ENCODE measurements at regions not wholly inside any gene's neighbourhood (a gene's known extent, or its start where the extent isn't known, plus 50 kb on each side); places are given as distances from the start of the nearest gene placed in this dataset.

- DNase-seq (no peak), ATAC-seq (no peak)
- ChIA-PET CTCF (interaction anchor here (0.7 kb wide), 1 partner anchor 64 kb away, joined by 3 read pairs; no protein-coding TSS in a partner anchor), POLR2A (no interaction called here)
- Histone ChIP-seq H3K9me3 (ENCODE audit: control insufficient read depth in 2 of 3, low read length in 3 of 3) (no peaks in the 10 kb centered on the region), H3K4me3 (ENCODE audit: low read length) (no peak overlapping the region), H3K27me3 (ENCODE audit: control insufficient read depth in 2 of 2, insufficient read depth in 2 of 2, low read length in 2 of 2) (no peaks in the 10 kb centered on the region), H3K4me1 (ENCODE audit: control insufficient read depth in 2 of 2, insufficient read depth in 2 of 2, low read length in 2 of 2) (no peaks in the 10 kb centered on the region), H3K27ac (ENCODE audit: low read depth, low read length) (no peak overlapping the region), H3K36me3 (ENCODE audit: control insufficient read depth in 2 of 3, insufficient read depth in 3 of 3, low read length in 3 of 3) (no peaks in the 10 kb centered on the region)
- Mint-ChIP-seq H3K27ac (no peak overlapping the region), H3K36me3 (no peaks in the 10 kb centered on the region), H3K4me3 (no peak overlapping the region), H3K4me1 (no peaks in the 10 kb centered on the region), H3K27me3 (peaks cover 8 to 28% (median 10%) of the 10 kb centered on the region in 5 donors), H3K9me3 (no peaks in the 10 kb centered on the region)
- intact Hi-C loops (cut with micrococcal nuclease): loop anchor here in 1 of 2 donors (5.0 kb wide), 1 partner anchor 42 kb away; no protein-coding TSS in a partner anchor
Measured at GRCh38 chr1:119285482-119285881, 83.1 kb upstream of the HAO2 start.

- Mint-ChIP-seq H3K36me3 (no peaks in the 10 kb centered on the region), H3K27ac (no peak overlapping the region), H3K4me3 (no peak overlapping the region), H3K27me3 (peaks cover 8 to 34% (median 15%) of the 10 kb centered on the region in 5 donors), H3K4me1 (no peaks in the 10 kb centered on the region), H3K9me3 (no peaks in the 10 kb centered on the region)
- Histone ChIP-seq H3K36me3 (ENCODE audit: control insufficient read depth in 2 of 3, insufficient read depth in 3 of 3, low read length in 3 of 3) (no peaks in the 10 kb centered on the region), H3K27ac (ENCODE audit: low read depth, low read length) (no peak overlapping the region), H3K4me3 (ENCODE audit: low read length) (no peak overlapping the region), H3K4me1 (ENCODE audit: control insufficient read depth in 2 of 2, insufficient read depth in 2 of 2, low read length in 2 of 2) (no peaks in the 10 kb centered on the region), H3K9me3 (ENCODE audit: control insufficient read depth in 2 of 3, low read length in 3 of 3) (no peaks in the 10 kb centered on the region), H3K27me3 (ENCODE audit: control insufficient read depth in 2 of 2, insufficient read depth in 2 of 2, low read length in 2 of 2) (no peaks in the 10 kb centered on the region)
- ATAC-seq (no peak), DNase-seq (peak in 6 of 9 donors; percentile 9 to 30 (median 19))
- ChIA-PET CTCF (interaction anchor here (1.0 kb wide), 1 partner anchor 13 kb away, joined by 3 read pairs; no protein-coding TSS in a partner anchor), POLR2A (no interaction called here)
- intact Hi-C loops (cut with micrococcal nuclease): loop anchor here (1.0 to 5.0 kb wide), 4 partner anchors 41 to 389 kb away; no protein-coding TSS in a partner anchor
Measured at GRCh38 chr1:119286587-119287181, 81.9 kb upstream of the HAO2 start.

- no peaks in the 10 kb centered on the region for H3K4me1 Mint-ChIP-seq
Measured at GRCh38 chr1:119288751-119289150, 79.8 kb upstream of the HAO2 start.

GRCh38 chr1:119290297-119290696 lies 78.3 kb upstream of the HAO2 start:
- intact Hi-C loops (cut with micrococcal nuclease): no loop called here
- Mint-ChIP-seq H3K27me3 (peaks cover 5 to 49% (median 13%) of the 10 kb centered on the region in 5 donors), H3K9me3 (no peaks in the 10 kb centered on the region), H3K4me1 (peaks cover 0 to 14% (median 12%) of the 10 kb centered on the region in 7 donors), H3K4me3 (no peak overlapping the region), H3K36me3 (no peaks in the 10 kb centered on the region), H3K27ac (no peak overlapping the region)
- Histone ChIP-seq H3K27ac (ENCODE audit: low read depth, low read length) (no peak overlapping the region), H3K36me3 (ENCODE audit: control insufficient read depth in 2 of 3, insufficient read depth in 3 of 3, low read length in 3 of 3) (no peaks in the 10 kb centered on the region), H3K4me1 (ENCODE audit: control insufficient read depth in 2 of 2, insufficient read depth in 2 of 2, low read length in 2 of 2) (peaks cover 0 to 11% of the 10 kb centered on the region in 2 donors), H3K4me3 (ENCODE audit: low read length) (no peak overlapping the region), H3K9me3 (ENCODE audit: control insufficient read depth in 2 of 3, low read length in 3 of 3) (no peaks in the 10 kb centered on the region), H3K27me3 (ENCODE audit: control insufficient read depth in 2 of 2, insufficient read depth in 2 of 2, low read length in 2 of 2) (no peaks in the 10 kb centered on the region)
- CTCF ChIA-PET: no interaction called here
- POLR2A ChIA-PET: no interaction called here
- no peak for DNase-seq
- ATAC-seq: no peak

More at GRCh38 chr1:119288751-119289150, 79.8 kb upstream of the HAO2 start:
- no peak overlapping the region for H3K27ac Mint-ChIP-seq
- Histone ChIP-seq H3K27me3 (ENCODE audit: control insufficient read depth in 2 of 2, insufficient read depth in 2 of 2, low read length in 2 of 2) (no peaks in the 10 kb centered on the region), H3K4me1 (ENCODE audit: control insufficient read depth in 2 of 2, insufficient read depth in 2 of 2, low read length in 2 of 2) (no peaks in the 10 kb centered on the region), H3K27ac (ENCODE audit: low read depth, low read length) (no peak overlapping the region), H3K9me3 (ENCODE audit: control insufficient read depth in 2 of 3, low read length in 3 of 3) (no peaks in the 10 kb centered on the region), H3K4me3 (ENCODE audit: low read length) (no peak overlapping the region), H3K36me3 (ENCODE audit: control insufficient read depth in 2 of 3, insufficient read depth in 3 of 3, low read length in 3 of 3) (no peaks in the 10 kb centered on the region)
- no peaks in the 10 kb centered on the region for H3K36me3 Mint-ChIP-seq
- CTCF ChIA-PET: no interaction called here
- ATAC-seq: no peak
- intact Hi-C loops (cut with micrococcal nuclease): loop anchor here in 1 of 2 donors (5.0 kb wide), 1 partner anchor 39 kb away; no protein-coding TSS in a partner anchor
- no peak for DNase-seq
- POLR2A ChIA-PET: no interaction called here
- peaks cover 8 to 50% (median 13%) of the 10 kb centered on the region in 5 donors for H3K27me3 Mint-ChIP-seq
- H3K4me3 Mint-ChIP-seq: no peak overlapping the region
- H3K9me3 Mint-ChIP-seq: no peaks in the 10 kb centered on the region

- POLR2A ChIA-PET: no interaction called here
- Mint-ChIP-seq H3K27me3 (peaks cover 2 to 50% (median 16%) of the 10 kb centered on the region in 5 donors), H3K27ac (no peak overlapping the region), H3K9me3 (no peaks in the 10 kb centered on the region), H3K36me3 (no peaks in the 10 kb centered on the region), H3K4me1 (peaks cover 0 to 16% (median 12%) of the 10 kb centered on the region in 7 donors), H3K4me3 (no peak overlapping the region)
- no peak for ATAC-seq
- Histone ChIP-seq H3K27me3 (ENCODE audit: control insufficient read depth in 2 of 2, insufficient read depth in 2 of 2, low read length in 2 of 2) (no peaks in the 10 kb centered on the region), H3K4me1 (ENCODE audit: control insufficient read depth in 2 of 2, insufficient read depth in 2 of 2, low read length in 2 of 2) (peaks cover 0 to 11% of the 10 kb centered on the region in 2 donors), H3K36me3 (ENCODE audit: control insufficient read depth in 2 of 3, insufficient read depth in 3 of 3, low read length in 3 of 3) (no peaks in the 10 kb centered on the region), H3K9me3 (ENCODE audit: control insufficient read depth in 2 of 3, low read length in 3 of 3) (no peaks in the 10 kb centered on the region), H3K27ac (ENCODE audit: low read depth, low read length) (no peak overlapping the region), H3K4me3 (ENCODE audit: low read length) (no peak overlapping the region)
- CTCF ChIA-PET: no interaction called here
- intact Hi-C loops (cut with micrococcal nuclease): no loop called here
- DNase-seq: no peak
Measured at GRCh38 chr1:119291611-119292206, 76.9 kb upstream of the HAO2 start.

GRCh38 chr1:119293797-119294196 lies 74.8 kb upstream of the HAO2 start:
- no peaks in the 10 kb centered on the region for H3K36me3 ChIP-seq (ENCODE audit: control insufficient read depth in 2 of 3, insufficient read depth in 3 of 3, low read length in 3 of 3)
- Mint-ChIP-seq H3K9me3 (no peaks in the 10 kb centered on the region), H3K36me3 (no peaks in the 10 kb centered on the region), H3K4me1 (peaks cover 5 to 32% (median 24%) of the 10 kb centered on the region in 7 donors), H3K4me3 (no peak overlapping the region), H3K27me3 (peaks cover 7 to 50% (median 21%) of the 10 kb centered on the region in 5 donors), H3K27ac (no peak overlapping the region)
- ATAC-seq (no peak), DNase-seq (no peak)
- H3K4me3 ChIP-seq (ENCODE audit: low read length): no peak overlapping the region
- ChIA-PET CTCF (no interaction called here), POLR2A (no interaction called here)
- H3K27ac ChIP-seq (ENCODE audit: low read depth, low read length): no peak overlapping the region
- H3K9me3 ChIP-seq (ENCODE audit: control insufficient read depth in 2 of 3, low read length in 3 of 3): no peaks in the 10 kb centered on the region
- H3K4me1 ChIP-seq (ENCODE audit: control insufficient read depth in 2 of 2, insufficient read depth in 2 of 2, low read length in 2 of 2): peaks cover 0 to 14% of the 10 kb centered on the region in 2 donors
- no peaks in the 10 kb centered on the region for H3K27me3 ChIP-seq (ENCODE audit: control insufficient read depth in 2 of 2, insufficient read depth in 2 of 2, low read length in 2 of 2)
- intact Hi-C loops (cut with micrococcal nuclease): no loop called here

Measured in naive thymus-derived CD4-positive, alpha-beta T cell (primary cell).